Hematopoietic multipotent progenitor cell treated with erythropoietin and hydrocortisone succinate and interleukin-3 and kit ligand, for 6 days (in vitro differentiated cells): ENCODE measurements at regions not wholly inside any gene's neighbourhood (a gene's known extent, or its start where the extent isn't known, plus 50 kb on each side); places are given as distances from the start of the nearest gene placed in this dataset.
"Not testable (repeated sequence)": the region's sequence is repeated elsewhere in the genome, so short reads cannot be mapped to it uniquely, and the experiment has no call there.

Source experiments
- DNase-seq: peaks from one replicate; pipeline ENCODE4 v3.0.0-alpha.2; 2015

DNA sequence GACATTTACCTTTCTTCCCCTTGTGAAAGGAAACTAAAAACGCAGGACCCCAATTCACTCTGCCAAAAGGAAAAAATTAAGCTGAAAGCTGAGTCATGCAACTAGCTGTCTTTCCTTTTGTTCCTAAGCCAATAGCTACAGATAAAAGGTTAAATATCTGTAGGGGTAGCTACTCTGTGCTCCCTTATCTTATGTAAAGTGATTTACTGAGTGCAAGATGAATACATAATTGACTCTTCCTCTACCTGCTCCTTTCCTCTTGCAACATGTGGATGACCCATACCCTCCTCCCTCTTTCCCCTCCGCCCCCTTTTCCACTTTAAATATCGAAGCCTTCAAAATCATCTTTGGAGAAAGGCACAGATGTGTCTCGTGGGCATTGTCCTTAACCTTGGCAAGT is 68.0 kb upstream of the ZNF157 start:
- DNase-seq, result no peak

DNA sequence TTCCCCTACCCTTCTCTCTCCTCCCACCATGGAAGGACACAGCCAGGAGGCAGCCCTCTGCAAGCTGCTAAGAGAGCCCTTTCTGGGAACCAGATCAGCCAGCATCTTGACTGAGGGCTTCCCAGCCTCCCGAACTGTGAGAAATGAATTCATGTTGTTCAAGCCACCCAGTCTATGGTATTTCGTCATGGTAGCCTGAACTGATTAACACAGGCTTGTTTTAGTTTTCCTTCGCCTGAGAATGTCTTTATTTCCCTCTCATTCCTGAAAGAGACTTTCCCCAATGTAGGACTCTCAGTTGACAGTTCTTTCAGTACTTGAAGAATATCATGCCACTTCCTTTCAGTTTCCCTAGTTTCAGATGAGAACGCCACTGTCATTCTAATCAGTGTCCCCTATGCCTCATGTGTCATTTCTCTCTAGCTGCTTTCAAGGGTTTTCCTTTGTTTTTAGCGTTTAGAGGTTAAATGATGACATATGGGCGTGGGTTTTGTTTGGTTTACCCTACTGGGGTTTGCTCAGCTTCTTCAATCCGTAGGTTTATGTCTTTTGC is 63.8 kb upstream of the ZNF157 start:
- not testable (repeated sequence) for DNase-seq

DNA sequence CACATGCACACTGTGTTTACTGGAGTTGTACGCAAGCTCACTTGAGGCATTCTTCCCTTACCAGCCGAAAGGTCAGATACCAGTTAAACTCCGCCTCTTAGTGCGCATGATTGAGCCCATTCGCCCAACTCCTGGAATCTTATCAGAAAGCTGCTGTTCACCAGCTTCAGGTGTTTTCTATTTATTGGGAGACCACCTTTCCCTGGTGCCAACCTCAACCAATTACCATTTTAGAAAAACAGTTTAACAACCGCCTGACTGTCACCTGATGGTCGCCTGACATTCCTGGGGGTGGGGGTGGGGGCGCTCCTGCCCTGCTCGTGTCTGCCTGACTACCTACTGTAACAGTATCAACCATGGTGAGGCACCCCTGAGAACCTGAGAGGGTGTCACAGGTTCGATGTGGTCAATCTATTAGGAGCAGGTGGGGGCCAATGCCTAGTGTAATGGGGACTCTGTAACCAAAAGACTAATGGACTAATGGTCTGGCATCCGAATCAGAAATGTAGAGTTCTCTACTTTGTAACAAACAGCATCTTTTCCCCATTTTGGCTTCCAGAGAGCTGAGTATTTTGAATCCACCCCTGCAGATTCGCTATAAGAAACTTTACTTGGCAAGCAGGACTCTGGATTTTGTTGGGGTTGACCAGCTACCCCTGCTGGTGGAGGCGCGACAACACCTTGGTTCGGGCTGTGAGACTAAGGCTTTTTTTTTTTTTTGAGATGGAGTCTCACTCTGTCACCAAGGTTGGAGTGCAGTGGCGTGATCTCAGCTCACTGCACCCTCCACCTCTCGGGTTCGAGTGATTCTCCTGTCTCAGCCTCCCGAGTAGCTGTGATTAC is 58.2 kb upstream of the ZNF157 start:
- DNase-seq, result peak; percentile 73

DNA sequence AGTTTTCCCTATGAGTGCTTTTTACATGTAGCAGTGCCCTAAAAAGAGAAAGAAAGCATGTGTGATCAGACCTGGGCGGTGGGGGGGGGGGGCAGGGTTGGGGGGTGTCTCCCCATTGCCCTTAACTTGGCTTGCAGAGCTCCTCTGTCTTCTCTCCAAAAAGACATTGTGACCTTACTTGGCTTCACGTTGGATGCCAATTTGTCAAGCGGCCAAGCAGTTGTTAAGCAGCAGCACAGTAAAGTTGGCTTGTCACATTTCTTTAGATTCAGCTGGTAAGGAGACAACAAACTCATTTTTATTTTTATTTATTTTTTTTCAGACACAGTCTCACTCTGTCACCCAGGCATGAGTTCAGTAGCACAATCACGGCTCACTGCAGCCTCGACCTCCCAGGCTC is 57.3 kb upstream of the ZNF157 start:
- no peak for DNase-seq

DNA sequence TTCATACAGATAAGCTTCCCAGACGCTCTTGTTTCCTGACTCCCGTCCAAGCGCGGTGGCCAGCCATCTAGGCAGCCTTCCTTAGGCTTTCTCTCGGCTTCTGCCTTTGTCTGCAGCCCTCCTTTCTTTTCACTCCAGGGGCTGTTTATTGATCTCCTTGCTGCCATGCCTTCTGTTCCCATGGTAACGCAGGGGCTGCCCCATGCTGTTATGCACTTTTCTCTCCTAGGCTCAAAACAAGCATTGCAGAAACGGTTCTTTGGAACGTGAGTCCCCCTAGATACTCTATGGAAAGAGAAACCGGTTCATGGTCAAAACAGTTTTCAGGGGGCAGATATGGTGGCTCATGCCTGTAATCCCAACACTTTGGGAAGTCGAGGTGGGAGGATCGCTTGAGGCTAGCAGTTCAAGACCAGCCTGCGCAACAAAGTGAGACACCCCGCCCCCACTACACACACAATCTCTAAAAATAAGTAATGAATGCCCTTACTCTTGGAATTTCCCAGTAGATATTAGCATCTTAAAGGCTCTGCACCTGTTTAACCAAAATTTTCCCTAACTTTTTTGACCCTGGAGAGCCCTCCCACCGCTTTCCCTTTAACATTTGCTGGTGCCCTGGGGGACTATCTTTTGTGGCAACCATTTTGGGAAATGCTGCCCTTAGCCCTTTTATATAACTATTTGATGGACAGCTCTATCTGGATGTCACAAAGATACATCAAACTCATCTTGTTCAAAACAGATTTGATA is 53.9 kb upstream of the ZNF157 start:
- no peak for DNase-seq
